ENCODE measurements at regions not wholly inside any gene's neighbourhood (a gene's known extent, or its start where the extent isn't known, plus 50 kb on each side); places are given as distances from the start of the nearest gene placed in this dataset.

GRCh38 chrX:124747295-124747694, 400.9 kb downstream of the SH2D1A start:
- ATAC-seq (no peak), DNase-seq (no peak)
- ChIA-PET CTCF (interaction anchor here (0.6 kb wide), 1 partner anchor 26 kb away, joined by 4 read pairs; no protein-coding TSS in a partner anchor), POLR2A (ENCODE audit: unreplicated experiment) (no interaction called here)
- intact Hi-C loops (cut with micrococcal nuclease) = no loop called here
- no peaks in the 10 kb centered on the region for H3K27me3 ChIP-seq (ENCODE audit: low read length)
- no peaks in the 10 kb centered on the region for H3F3A ChIP-seq (ENCODE audit: low read length, unreplicated experiment)
- no TSS peak for BruUV-seq (replicated peaks)
- H3K27ac ChIP-seq (ENCODE audit: low read length) = no peak overlapping the region
- H3K9me3 ChIP-seq (ENCODE audit: low read length) = no peaks in the 10 kb centered on the region
- H3K79me2 ChIP-seq (ENCODE audit: low read length) = no peaks in the 10 kb centered on the region
- H3K9me2 ChIP-seq (replicated peaks; ENCODE audit: low read length) = no peaks in the 10 kb centered on the region
- H3K4me3 ChIP-seq (ENCODE audit: low read length) = no peak overlapping the region
- H3K9ac ChIP-seq (ENCODE audit: low read length) = no peak overlapping the region
- no peaks in the 10 kb centered on the region for H3K4me1 ChIP-seq (ENCODE audit: insufficient read depth, low read length)
- no peak overlapping the region for H2AFZ ChIP-seq (ENCODE audit: low read length)
- H4K20me1 ChIP-seq (ENCODE audit: low read length) = no peaks in the 10 kb centered on the region
- H3K36me3 ChIP-seq (ENCODE audit: low read depth, low read length) = no peaks in the 10 kb centered on the region
- no peak overlapping the region for H3K4me2 ChIP-seq (ENCODE audit: low read length)
- TF ChIP-seq, protein P1, sequence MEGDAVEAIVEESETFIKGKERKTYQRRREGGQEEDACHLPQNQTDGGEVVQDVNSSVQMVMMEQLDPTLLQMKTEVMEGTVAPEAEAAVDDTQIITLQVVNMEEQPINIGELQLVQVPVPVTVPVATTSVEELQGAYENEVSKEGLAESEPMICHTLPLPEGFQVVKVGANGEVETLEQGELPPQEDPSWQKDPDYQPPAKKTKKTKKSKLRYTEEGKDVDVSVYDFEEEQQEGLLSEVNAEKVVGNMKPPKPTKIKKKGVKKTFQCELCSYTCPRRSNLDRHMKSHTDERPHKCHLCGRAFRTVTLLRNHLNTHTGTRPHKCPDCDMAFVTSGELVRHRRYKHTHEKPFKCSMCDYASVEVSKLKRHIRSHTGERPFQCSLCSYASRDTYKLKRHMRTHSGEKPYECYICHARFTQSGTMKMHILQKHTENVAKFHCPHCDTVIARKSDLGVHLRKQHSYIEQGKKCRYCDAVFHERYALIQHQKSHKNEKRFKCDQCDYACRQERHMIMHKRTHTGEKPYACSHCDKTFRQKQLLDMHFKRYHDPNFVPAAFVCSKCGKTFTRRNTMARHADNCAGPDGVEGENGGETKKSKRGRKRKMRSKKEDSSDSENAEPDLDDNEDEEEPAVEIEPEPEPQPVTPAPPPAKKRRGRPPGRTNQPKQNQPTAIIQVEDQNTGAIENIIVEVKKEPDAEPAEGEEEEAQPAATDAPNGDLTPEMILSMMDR (conservative IDR thresholded peaks at IDR 0.05; ENCODE audit: low read depth, low read length) = no peak
- TF ChIP-seq EZH2 (IDR thresholded peaks at IDR 0.05; ENCODE audit: low read length, unreplicated experiment) (no peak), EZH2phosphoT487 (IDR thresholded peaks at IDR 0.05; ENCODE audit: borderline replicate concordance, low read length) (no peak)

DNA sequence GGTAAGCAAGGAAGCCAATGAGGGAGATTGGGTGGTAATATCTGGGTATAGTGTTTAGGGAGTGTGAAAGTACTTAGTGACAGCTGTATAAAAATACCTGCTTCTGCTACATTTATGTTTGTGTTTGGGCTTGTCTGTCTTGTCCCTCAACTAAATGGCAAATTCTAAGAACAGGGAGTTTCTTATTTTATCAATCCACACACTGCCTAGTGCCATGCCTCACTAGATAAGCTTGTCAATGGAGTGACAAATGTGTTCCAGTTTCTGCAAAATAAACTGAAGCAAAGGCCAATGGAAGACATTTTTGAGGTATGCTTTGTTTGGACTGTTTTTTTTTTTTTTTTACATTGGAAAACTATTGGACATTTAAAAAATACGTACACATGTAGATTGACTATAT, 418.0 kb downstream of the SH2D1A start:
- BruUV-seq (replicated peaks) = no TSS peak
- H4K20me1 ChIP-seq (ENCODE audit: low read length) = no peaks in the 10 kb centered on the region
- no peaks in the 10 kb centered on the region for H3F3A ChIP-seq (ENCODE audit: low read length, unreplicated experiment)
- TF ChIP-seq EZH2phosphoT487 (IDR thresholded peaks at IDR 0.05; ENCODE audit: borderline replicate concordance, low read length) (no peak), EZH2 (IDR thresholded peaks at IDR 0.05; ENCODE audit: low read length, unreplicated experiment) (no peak)
- TF ChIP-seq, protein P1 (conservative IDR thresholded peaks at IDR 0.05; ENCODE audit: low read depth, low read length) = no peak
- H3K27me3 ChIP-seq (ENCODE audit: low read length) = no peaks in the 10 kb centered on the region
- no peaks in the 10 kb centered on the region for H3K79me2 ChIP-seq (ENCODE audit: low read length)
- ATAC-seq (no peak), DNase-seq (no peak)
- no peak overlapping the region for H3K9ac ChIP-seq (ENCODE audit: low read length)
- H3K9me2 ChIP-seq (replicated peaks; ENCODE audit: low read length) = no peaks in the 10 kb centered on the region
- H3K9me3 ChIP-seq (ENCODE audit: low read length) = no peaks in the 10 kb centered on the region
- ChIA-PET CTCF (no interaction called here), POLR2A (ENCODE audit: unreplicated experiment) (no interaction called here)
- no peak overlapping the region for H3K4me3 ChIP-seq (ENCODE audit: low read length)
- H3K4me1 ChIP-seq (ENCODE audit: insufficient read depth, low read length) = no peaks in the 10 kb centered on the region
- intact Hi-C loops (cut with micrococcal nuclease) = no loop called here
- H2AFZ ChIP-seq (ENCODE audit: low read length) = no peak overlapping the region
- no peaks in the 10 kb centered on the region for H3K36me3 ChIP-seq (ENCODE audit: low read depth, low read length)
- H3K4me2 ChIP-seq (ENCODE audit: low read length) = no peak overlapping the region
- H3K27ac ChIP-seq (ENCODE audit: low read length) = no peak overlapping the region

DNA sequence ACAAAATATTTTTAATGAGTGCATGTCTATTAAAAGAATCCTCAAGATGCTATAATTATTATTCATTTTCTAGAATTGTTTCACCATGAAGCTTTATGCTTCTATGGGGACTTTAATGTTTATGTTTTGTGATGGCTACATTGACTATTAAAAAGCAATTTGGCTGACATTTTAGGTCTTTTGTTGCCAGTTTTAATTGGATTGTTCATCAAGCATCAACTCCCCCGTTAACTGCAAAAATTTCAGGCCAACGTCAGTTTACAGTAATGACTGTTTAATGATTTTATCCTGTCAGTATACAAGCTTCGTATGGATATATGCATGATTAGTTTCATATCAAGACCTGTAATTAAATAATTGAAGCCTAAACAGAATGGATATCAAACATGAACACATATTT, 422.8 kb downstream of the SH2D1A start:
- no TSS peak for BruUV-seq (replicated peaks)
- no peak overlapping the region for H3K27ac ChIP-seq (ENCODE audit: low read length)
- ChIA-PET POLR2A (ENCODE audit: unreplicated experiment) (no interaction called here), CTCF (no interaction called here)
- no peak overlapping the region for H3K4me2 ChIP-seq (ENCODE audit: low read length)
- H3K9me2 ChIP-seq (replicated peaks; ENCODE audit: low read length) = no peaks in the 10 kb centered on the region
- no peaks in the 10 kb centered on the region for H3K79me2 ChIP-seq (ENCODE audit: low read length)
- intact Hi-C loops (cut with micrococcal nuclease) = no loop called here
- H3K9ac ChIP-seq (ENCODE audit: low read length) = no peak overlapping the region
- no peaks in the 10 kb centered on the region for H3K27me3 ChIP-seq (ENCODE audit: low read length)
- H4K20me1 ChIP-seq (ENCODE audit: low read length) = no peaks in the 10 kb centered on the region
- no peaks in the 10 kb centered on the region for H3K9me3 ChIP-seq (ENCODE audit: low read length)
- no peaks in the 10 kb centered on the region for H3K36me3 ChIP-seq (ENCODE audit: low read depth, low read length)
- no peak overlapping the region for H2AFZ ChIP-seq (ENCODE audit: low read length)
- no peaks in the 10 kb centered on the region for H3K4me1 ChIP-seq (ENCODE audit: insufficient read depth, low read length)
- DNase-seq (no peak), ATAC-seq (no peak)
- no peak overlapping the region for H3K4me3 ChIP-seq (ENCODE audit: low read length)
- H3F3A ChIP-seq (ENCODE audit: low read length, unreplicated experiment) = no peaks in the 10 kb centered on the region
- TF ChIP-seq EZH2phosphoT487 (IDR thresholded peaks at IDR 0.05; ENCODE audit: borderline replicate concordance, low read length) = no peak
- TF ChIP-seq, protein P1 (conservative IDR thresholded peaks at IDR 0.05; ENCODE audit: low read depth, low read length) = no peak
- no peak for TF ChIP-seq EZH2 (IDR thresholded peaks at IDR 0.05; ENCODE audit: low read length, unreplicated experiment)

Measured in PC-3 (cell line).